HG03045 (cell line): ENCODE measurements at regions not wholly inside any gene's neighbourhood (a gene's known extent, or its start where the extent isn't known, plus 50 kb on each side); places are given as distances from the start of the nearest gene placed in this dataset.
"Not testable (repeated sequence)": the region's sequence is repeated elsewhere in the genome, so short reads cannot be mapped to it uniquely, and the experiment has no call there.

ENCODE experiments used
- ATAC-seq: cut with Tn5 transposase; IDR thresholded peaks from one replicate; pipeline ENCODE4 v1.9.1; 2021; ENCODE audit warnings: mild to moderate bottlenecking, moderate library complexity; ENCODE audit not compliant: unreplicated experiment

DNA sequence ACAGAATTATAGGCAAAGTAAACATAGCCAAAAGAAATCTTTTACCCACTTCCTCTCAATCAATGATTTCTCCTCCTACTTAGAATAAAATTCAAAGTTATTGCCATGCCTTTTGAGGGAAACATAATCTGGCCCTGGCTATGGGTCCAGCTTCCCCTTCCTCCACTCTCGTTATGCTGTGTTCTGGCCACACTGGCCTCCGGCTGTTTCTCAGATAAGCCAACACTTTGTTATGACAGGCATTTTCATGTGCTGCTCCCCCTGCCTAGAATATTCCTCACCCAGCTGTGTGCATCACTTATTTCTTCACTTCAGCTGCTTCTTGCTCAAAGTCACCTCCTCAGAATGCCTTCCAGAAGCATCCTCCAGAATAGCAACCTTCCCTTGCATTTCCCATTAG, 386.6 kb upstream of the AADAT start:
- no peak for ATAC-seq

DNA sequence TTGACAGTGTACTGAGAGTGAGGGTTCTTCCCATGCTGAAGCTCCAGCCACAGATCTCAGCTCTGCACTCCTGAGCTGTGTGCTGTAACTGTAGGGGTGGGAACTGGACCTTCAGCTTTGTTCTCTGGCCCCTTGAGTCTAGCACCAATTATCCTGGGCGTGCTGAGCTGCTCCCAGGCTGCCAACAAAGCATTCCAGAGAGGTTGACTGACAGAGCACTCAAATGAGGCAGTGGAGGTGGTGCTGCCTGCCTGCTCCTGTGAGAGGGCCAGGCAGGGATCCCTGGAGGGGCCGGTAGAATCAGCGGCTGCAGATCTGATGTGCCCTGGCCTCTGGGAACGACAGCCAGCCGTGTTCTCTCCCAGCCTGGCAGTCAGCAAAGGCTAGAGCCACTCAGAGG, 375.7 kb upstream of the AADAT start:
- ATAC-seq, result no peak

DNA sequence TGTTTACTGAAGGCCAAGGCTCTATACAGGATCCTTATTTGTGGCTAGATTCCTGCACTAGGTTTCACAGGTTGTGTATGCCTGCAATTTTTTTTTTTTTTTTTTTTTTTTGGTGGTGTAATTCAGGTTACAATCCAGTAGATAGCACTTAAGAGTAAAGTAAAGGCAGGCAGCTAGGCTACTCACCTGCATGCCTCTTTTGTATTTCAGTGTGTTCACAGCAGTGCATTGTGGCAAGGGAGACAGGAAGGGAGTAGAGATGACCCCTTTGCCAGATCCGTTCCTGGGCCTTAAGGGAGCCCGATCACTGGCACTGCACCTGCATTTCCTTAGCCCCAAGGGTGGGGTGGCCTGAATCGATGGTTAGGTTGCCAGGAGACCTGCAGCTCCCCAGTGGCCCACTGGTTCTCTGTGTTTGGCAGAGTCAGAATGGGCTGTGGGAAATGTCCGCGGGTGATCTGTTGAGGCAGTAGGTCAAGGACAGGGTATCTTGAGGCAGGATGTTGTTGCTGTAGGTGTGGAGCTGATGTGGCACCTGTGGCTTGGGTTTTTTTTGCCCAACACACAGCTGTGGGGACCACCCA, 374.9 kb upstream of the AADAT start:
- no peak for ATAC-seq

DNA sequence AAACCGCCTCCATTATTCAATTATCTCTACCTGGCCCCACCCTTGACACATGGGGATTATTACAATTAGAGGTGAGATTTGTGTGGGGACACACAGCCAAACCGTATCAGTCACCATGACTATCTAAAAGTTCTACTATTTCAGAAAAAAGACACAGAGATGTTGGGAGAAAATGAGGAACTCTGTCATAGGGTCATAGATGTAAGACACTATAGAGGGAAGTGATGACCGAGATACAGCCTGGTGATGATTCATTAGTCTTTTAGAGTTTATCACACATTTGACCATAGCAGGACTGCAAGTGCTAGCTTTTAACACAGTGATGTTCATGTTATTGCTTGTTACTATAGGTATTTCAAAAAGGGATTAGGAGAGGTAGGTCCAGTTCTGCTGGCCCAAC, 357.0 kb upstream of the AADAT start:
- ATAC-seq, result no peak

DNA sequence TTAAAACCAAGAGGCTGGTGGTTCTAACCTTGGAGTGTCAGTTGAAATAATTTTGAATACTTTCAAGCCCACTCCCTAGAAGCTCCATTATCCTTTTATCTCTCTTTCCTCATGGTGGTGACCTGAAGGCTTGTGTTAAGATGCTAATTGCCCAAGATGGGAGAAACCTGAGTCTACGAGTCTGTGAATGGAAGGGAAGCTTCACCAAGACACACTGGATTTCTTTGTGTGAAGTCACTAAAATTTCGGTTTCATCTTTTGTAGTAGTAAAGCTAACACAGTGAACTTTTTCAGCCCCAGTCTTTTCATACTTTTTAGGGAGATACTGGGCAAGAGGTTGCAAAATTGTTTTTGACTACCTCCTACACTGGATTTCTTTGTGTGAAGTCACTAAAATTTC, 351.4 kb upstream of the AADAT start:
- not testable (repeated sequence) for ATAC-seq

DNA sequence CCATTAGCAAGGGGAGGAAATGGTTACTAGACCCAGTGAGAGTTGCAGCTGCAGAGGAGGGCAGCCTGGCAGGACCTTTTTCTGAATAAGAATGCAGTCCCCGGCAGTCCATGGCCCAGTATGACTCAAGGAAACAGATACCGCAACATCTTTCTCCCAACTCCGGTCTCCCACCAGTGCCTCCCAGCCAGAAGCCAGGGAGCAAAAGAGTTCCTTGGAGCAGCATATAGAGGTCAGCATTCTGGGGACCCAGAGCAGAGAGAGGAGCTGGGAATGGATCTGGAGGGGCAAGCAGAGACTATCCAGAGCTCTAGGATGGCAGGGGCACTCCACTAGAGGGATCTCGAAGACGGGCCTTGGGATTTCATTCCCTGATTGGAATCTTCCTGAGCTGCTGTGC, 339.2 kb upstream of the AADAT start:
- no peak for ATAC-seq

DNA sequence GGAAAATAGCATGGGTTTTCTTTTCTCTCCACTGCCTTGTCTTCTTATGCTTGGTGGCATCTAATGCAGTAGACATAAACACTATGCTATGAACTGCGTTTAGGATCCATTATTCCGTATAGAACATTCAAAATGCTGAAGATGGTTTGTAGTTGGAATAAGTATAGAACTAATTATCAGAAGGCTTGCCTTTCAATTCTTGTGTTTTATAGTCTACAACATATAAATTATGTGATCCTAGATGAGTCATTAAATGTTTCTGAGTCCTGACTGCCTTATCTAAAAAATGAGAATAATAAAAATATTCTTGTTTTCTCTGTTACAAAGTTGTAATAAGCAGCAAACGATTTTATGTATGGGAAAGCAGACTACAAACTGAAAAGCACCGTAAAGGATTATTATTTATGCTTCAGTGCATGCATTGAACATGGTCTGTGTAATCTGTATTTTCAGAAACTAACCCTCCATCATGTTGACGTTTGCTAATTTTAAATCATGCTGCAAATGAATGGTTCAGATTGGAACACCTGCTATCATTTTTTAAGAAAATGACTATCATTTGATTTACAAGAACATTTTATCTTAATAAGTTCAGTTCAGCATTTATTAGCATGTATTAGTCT, 335.9 kb upstream of the AADAT start:
- no peak for ATAC-seq

DNA sequence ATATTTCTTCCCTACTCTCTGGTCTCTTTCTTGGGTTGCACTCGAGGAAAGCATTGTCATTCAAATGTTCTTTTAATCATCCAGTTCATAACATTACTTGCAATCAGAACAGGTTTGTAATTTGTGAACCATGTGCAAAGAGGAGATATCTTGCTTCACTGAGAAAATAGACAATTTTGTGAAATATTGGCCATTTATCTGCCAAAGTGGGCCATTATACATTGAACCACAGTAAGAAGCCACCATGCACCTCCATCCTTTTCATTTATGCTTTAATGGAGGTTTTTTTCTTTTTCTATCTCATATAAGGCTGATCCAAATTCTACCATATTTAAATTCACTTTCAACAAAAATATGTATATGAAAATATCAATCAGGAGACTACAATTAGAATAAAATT, 335.3 kb upstream of the AADAT start:
- ATAC-seq, result no peak

DNA sequence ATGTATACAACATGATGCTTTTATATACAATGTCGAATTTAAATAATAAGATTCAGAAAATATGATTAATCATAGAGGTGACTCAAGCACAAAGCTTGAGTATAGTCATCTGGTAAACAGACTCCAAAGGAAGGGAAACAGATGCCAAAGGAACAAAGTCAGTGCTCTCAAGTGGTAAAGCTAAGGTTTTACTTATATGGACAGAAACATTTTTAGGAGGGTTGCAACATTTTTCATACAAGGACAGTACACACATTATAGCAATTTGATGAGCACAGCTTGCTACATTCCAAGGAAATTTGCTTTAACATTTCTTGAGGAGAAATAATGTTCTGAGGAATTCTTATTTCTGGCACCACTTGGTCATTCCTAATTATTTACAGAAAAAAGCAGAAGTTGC, 333.4 kb upstream of the AADAT start:
- no peak for ATAC-seq

DNA sequence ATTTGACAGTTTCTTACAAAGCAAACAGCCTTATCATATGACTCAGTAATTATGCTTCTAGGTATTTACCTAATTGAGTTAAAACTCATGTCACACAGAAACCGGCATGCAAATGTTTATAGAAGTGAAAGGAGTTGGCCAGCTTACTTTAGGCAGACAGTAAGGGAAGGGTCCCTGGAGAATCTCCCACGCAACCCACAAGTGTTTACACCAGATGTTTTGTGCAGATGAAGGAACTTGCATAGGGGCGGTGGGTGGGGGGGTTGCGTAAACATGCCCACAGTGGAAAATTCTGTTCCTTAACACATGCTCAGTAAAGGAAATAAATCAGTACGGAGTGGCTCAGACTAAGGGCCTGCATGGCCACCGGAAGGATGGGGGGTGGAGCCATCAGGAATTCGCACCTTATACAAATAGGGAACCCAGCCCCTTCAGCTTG, 330.5 kb upstream of the AADAT start:
- peak; percentile 80 for ATAC-seq

DNA sequence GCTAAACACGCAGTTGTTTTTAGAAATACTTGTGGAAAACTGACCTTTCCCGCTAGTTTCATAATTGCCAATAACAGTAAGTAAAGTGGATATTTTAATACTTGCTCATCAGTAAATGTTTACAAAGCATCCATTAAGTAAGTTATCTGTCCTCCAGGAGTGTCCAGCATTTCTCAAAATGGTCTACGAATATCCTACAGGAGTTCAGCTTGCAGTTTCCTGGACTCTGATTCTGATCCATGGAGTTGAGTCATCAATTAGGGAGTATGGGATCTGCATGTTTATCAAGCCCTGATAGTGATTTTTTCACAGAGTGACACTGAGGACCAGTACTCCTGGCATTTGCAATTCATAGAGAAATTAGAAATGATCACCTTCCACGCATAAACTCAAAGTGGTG, 325.2 kb upstream of the AADAT start:
- no peak for ATAC-seq

DNA sequence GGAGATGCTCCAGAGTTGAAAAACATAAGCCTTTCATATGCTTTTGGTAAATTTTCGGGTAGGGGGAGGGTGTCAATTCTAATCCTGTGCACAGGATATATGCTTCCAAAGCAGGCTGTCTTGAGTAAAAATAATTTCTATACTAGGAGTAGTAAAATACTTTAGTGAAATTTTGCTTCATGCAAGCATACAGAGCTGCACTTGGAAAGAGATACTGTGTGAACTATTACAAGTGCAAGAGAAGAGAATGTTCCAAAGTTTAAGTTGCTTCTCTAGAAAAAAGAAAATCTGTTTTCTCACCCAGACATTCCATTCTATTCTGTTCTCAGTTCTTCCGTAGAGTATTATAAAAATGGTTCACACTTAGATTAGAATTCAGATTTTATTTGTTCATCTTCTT, 324.6 kb upstream of the AADAT start:
- ATAC-seq, result no peak

DNA sequence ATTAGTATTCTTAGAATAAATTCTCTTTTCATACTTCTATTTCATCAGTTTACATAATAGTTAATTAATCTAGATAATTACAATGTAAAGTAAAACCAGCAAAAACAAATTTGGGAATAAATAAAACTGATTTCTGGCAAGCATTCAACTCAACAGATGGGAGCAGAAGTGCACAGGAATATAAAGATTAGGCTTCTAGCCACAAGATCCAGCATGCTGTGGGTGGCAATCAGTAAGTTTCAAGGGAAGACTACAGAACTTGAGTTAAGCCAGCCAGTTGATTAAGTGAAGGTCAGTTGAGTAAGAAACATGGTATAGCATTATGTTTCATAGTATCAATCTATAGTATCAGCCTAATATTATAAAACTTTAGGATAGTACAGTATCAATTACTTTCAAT, 324.2 kb upstream of the AADAT start:
- no peak for ATAC-seq

DNA sequence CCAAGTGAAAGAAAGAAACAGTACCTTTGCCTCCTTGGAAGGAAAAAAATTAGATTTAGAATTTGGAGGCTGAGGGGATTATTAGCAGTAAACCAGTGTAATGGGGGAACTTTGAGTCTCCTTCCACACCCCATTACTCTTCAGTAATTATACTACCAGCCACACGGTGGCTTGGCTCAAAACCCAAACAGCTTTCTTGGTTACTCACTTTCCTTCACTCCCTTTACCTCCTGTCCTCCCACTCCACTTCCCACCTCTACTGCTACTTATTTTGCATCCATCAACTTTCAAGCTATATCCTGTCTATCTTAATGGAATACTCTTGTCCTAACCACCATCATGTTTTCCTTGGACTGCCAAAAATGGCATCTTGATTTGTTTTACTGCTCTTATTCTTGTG, 310.6 kb upstream of the AADAT start:
- ATAC-seq, result no peak

DNA sequence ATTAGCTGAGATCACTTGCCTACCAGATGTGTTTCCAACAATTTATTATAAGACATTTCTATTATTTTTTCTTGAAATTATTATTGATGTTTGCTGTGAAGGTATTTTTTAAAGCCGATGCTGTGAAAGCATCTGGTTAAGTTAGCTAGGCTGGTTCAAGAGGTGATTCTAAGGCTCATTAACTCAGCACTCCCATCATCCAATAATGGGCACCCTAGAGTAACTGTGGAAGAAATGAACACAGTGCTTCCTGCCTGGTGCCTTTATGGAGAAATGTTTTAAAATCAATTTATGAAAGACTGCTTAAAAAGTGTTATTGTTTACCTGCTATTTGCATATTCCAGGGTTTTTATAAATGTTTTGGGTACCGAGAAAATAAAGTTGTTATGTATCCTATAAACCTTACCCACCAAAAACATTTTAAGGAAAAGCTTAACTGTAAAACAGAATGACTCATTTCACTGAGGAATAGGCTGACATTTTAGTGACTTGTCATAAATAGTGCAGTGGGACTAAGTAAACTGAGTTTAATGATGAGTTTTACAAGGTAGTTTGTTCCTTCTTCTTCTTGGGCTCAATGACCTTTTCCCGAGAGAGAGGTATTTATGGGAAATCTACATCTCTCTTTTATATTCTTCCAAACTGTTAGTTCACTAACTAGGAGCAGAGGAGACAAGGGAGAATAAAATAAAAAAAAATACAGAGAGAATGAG, 310.0 kb upstream of the AADAT start:
- no peak for ATAC-seq

DNA sequence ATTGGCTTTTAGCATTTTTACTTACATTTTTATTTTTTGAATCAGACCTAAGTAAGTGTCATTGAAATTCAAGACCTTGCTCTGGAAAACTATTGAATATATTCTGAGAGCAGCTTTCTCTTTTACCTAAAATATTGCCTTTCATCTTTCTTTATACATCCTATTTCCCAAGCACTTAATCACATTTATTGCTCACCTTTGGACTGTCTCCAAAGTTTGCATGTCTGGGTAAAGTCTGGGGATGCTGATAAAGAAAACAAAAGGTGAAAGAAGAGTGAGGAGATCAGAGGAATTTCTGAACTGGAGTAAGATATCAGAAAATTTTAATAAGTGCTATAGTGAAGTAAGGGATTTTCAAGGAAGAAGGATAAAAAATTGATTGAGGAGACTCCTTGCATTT, 308.5 kb upstream of the AADAT start:
- ATAC-seq, result no peak

DNA sequence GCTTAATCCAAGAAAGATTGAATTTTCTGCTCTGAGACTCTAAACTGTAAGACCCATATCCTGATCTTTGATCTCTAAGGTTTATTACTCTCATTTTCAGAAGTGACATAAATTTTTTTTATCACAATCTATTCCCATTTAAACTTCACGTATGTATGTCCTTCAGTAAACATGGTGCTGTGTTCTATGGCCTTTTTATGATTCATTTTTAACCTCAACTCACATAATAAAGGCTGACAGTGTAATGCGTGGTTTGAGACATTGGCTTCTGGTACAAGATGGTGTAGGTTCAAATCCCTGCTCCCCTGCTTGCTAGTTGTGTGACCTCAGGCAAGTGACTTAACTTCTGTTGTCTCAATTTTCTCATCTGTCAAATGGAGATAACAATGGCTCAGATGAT, 306.0 kb upstream of the AADAT start:
- ATAC-seq, result no peak

DNA sequence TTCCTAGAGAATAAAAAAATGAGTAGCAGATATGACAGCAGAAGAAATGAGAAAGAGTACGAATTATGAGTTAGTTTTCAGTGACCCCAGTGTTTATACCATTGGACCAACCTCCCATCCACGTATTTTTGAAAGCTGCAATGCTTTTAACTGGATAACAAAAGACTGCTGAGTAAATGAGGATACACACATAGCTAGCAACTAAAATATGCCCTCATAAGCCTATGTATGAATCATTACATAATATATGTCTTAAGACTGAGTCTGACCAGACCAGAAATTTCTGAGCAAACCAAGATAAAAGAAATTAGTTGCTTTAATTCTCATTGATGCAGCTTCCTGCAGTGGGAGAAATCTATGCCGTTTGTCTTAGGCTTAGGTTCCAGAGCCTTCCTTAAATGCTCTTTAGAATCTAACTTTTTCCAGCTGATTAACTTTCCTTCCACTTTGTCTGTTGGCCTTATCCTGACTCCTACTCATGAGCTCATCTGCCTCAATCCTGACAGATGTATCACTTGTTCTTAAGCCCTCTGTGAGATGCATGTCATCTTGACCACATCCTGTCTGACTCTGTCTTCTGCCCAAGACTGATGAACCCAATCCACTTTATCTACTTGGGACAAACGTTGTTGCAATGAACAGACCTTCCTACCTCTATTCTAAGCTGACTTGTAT, 301.4 kb upstream of the AADAT start:
- no peak for ATAC-seq

DNA sequence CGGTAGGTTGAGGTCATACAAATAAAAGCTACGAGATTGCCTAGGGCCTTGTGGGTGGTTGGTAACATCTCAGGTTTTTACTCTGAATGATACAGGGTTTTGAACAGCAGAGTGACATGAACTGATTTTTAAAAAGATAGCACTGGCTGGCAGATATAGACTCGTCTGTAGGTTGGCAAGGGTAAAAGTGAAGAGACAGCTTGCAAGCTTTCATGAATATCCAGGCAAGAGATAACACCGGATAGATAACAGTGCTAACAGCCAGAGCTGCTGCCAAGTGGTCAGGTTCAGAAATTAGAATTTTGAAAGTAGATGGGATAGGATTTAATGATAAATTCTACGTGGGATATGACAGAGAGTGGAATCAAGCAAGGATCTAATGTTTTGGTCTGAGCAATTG, 299.7 kb upstream of the AADAT start:
- no peak for ATAC-seq

DNA sequence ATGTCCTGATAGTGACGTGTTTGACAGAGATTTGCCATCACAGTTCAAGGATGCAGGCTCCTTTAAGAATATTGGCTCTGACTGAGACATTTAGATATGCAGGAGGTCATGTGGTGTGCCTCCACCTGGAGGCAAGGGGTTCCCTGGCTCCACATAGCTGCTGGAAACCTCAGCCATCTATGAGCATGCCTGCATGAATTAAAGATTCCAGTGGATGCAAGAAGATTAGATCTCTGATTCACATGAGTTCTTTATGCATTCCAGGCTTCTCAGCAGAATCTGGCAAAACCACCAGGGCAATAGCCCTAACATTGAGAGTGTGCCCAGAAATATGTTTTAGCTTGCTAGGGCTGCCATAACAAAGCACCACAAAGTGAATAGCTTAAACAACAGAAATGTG, 298.5 kb upstream of the AADAT start:
- no peak for ATAC-seq

DNA sequence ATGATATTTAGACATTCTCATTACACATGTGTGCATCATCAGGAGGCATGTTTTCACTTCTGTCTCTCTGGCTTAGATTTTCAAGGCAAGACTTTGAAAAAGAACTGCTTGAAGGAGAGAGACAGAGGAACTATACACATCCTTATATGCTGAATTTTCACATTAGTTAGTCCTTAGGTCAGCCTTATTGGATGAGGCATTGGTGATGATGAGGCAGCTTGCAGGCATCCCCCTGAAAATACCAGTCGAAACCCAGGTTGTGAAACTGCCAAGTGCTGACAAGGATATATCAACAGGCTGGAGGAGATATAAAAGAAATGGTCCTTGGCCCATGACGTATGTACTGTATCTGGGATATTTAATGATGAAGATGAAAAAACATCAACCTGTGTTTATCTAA, 297.2 kb upstream of the AADAT start:
- ATAC-seq, result no peak

DNA sequence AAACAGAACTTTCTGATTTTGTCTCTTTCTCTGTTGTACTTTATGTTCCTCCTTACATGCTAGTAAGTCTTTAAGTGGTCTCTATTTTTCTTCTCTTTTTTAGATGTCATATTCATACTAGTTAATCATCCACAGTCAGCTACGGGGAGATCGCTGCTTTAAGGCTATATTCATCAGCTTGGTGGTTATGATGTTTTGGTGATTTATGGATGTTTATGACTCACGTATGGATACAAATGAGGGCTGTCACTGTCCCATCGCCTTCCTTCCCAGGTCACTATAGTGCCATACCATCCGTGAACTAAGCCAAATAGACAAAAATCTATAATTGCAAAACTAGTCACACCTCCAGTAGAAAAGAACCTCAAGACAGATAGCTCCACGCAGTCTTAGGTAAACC, 296.8 kb upstream of the AADAT start:
- ATAC-seq, result no peak
